Nephron (organoid): ENCODE measurements at regions not wholly inside any gene's neighbourhood (a gene's known extent, or its start where the extent isn't known, plus 50 kb on each side); places are given as distances from the start of the nearest gene placed in this dataset.

Experiments used
- H3K27ac Mint-ChIP-seq, 3 experiments: 2 replicates each; pipeline ENCODE4 v1.8.0; 2020; ENCODE audit warnings: mixed read lengths in 3 of 3, mild to moderate bottlenecking in 2 of 3, moderate library complexity in 1 of 3
- H3K27me3 Mint-ChIP-seq: 2 replicates; pipeline ENCODE4 v1.8.0; 2021; ENCODE audit warnings: low read depth, mild to moderate bottlenecking, moderate library complexity, mixed read lengths
- H3K36me3 Mint-ChIP-seq: 2 replicates; pipeline ENCODE4 v1.8.0; 2020; ENCODE audit warnings: low read depth, mixed read lengths
- H3K4me1 Mint-ChIP-seq: 2 replicates; pipeline ENCODE4 v1.8.0; 2020; ENCODE audit warnings: mixed read lengths
- H3K4me3 Mint-ChIP-seq, 3 experiments: 2 replicates each; pipeline ENCODE4 v1.8.0; 2020; ENCODE audit warnings: mild to moderate bottlenecking in 3 of 3, mixed read lengths in 3 of 3, moderate library complexity in 2 of 3
- H3K9me3 Mint-ChIP-seq: 2 replicates; pipeline ENCODE4 v1.8.0; 2020; ENCODE audit warnings: mixed read lengths
- TF ChIP-seq, protein P1 (sequence below), 3 experiments: fragments of 200-600 bp; sonication (generic); IDR thresholded peaks; one replicate each; pipeline ENCODE4 v1.5.0; 2021; ENCODE audit warnings: antibody characterized with exemption in 3 of 3; ENCODE audit not compliant: unreplicated experiment in 3 of 3

DNA sequence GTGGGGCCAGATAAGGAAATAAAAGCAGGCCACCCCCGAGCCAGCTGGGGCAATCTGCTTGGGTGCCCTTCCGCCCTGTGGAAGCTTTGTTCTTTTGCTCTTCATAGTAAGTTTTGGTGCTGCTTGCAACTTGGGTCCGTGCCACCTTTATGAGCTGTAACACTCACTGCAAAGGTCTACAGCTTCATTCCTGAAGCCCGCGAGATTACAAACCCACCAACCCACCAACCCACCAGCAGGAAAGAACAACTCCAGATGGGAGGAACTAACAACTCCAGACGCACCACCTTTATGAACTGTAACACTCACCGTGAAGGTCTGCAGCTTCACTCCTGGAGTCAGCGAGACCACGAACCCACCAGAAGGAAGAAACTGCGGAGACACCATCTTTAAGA, 84.2 kb upstream of the ARRDC4 start:
- no peak overlapping the region for H3K4me3 Mint-ChIP-seq
- H3K4me1 Mint-ChIP-seq, result no peaks in the 10 kb centered on the region
- TF ChIP-seq, protein P1, sequence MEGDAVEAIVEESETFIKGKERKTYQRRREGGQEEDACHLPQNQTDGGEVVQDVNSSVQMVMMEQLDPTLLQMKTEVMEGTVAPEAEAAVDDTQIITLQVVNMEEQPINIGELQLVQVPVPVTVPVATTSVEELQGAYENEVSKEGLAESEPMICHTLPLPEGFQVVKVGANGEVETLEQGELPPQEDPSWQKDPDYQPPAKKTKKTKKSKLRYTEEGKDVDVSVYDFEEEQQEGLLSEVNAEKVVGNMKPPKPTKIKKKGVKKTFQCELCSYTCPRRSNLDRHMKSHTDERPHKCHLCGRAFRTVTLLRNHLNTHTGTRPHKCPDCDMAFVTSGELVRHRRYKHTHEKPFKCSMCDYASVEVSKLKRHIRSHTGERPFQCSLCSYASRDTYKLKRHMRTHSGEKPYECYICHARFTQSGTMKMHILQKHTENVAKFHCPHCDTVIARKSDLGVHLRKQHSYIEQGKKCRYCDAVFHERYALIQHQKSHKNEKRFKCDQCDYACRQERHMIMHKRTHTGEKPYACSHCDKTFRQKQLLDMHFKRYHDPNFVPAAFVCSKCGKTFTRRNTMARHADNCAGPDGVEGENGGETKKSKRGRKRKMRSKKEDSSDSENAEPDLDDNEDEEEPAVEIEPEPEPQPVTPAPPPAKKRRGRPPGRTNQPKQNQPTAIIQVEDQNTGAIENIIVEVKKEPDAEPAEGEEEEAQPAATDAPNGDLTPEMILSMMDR (IDR thresholded peaks at IDR 0.05; ENCODE audit: unreplicated experiment in 3 of 3), result no peak
- H3K9me3 Mint-ChIP-seq, result peaks cover 1% of the 10 kb centered on the region
- no peak overlapping the region for H3K27ac Mint-ChIP-seq
- H3K36me3 Mint-ChIP-seq, result no peaks in the 10 kb centered on the region
- peaks cover 4% of the 10 kb centered on the region for H3K27me3 Mint-ChIP-seq

- H3K9me3 Mint-ChIP-seq, result no peaks in the 10 kb centered on the region
- no peaks in the 10 kb centered on the region for H3K36me3 Mint-ChIP-seq
- peaks cover 3% of the 10 kb centered on the region for H3K27me3 Mint-ChIP-seq
- no peak overlapping the region for H3K4me3 Mint-ChIP-seq
- TF ChIP-seq, protein P1 (IDR thresholded peaks at IDR 0.05; ENCODE audit: unreplicated experiment in 3 of 3), result no peak
- H3K27ac Mint-ChIP-seq, result no peak overlapping the region
- H3K4me1 Mint-ChIP-seq, result no peaks in the 10 kb centered on the region
These were observed 79.0 kb upstream of the ARRDC4 start for GRCh38 chr15:97881346-97881965.

DNA sequence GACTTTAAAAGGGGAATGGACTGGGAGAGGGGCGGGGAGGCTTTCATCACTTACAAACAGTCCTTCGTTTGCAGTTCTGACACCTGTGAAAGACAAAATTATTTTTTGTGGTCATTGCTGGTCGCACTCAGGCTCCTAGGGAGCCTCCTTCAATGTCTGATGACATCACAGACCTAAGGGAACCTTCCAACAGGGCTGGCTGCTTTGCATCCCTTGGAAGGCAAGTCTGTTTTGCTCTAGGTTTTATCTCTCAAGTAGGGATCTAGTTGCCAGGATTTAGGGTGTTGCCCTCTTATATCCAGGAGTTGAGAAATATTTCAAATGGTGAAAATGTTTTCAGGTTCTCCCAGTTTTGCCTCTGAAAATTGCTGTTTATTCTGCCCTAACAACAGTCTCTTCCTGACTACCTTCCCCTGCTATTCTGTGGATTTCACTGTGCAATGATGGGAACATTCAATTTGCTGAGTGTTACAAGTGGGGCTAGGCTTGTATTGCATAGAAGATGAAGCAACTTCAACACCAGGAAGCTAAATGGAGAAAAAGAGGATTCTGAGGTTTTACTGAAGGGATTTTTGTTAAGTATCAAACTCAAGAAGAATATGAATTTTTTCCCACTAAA, 75.9 kb upstream of the ARRDC4 start:
- Mint-ChIP-seq H3K27me3 (peaks cover 3% of the 10 kb centered on the region), H3K4me1 (no peaks in the 10 kb centered on the region), H3K4me3 (no peak overlapping the region), H3K36me3 (no peaks in the 10 kb centered on the region), H3K27ac (no peak overlapping the region), H3K9me3 (no peaks in the 10 kb centered on the region)
- TF ChIP-seq, protein P1 (IDR thresholded peaks at IDR 0.05; ENCODE audit: unreplicated experiment in 3 of 3), result no peak

DNA sequence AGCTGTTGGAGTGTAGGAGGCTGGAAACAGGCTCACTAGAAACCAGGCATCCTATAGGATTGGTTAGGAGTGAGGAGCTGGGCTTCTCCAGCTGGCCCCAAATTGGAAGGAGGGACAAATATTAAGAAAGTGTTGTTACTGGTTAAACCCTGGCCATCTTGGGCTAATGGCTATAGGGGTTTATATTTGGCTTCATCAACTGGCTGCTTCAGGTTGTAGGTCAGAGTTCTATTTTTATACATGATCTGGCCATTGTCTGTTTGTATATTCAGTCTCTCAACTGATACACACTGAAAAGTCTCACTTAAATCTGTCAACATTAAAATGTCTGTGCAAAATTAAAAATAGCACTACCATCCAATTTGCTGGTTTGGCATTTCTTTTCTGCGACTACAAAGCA, 70.2 kb upstream of the ARRDC4 start:
- Mint-ChIP-seq H3K27ac (no peak overlapping the region), H3K27me3 (no peaks in the 10 kb centered on the region), H3K9me3 (no peaks in the 10 kb centered on the region), H3K4me3 (no peak overlapping the region), H3K36me3 (no peaks in the 10 kb centered on the region), H3K4me1 (no peaks in the 10 kb centered on the region)
- TF ChIP-seq, protein P1 (IDR thresholded peaks at IDR 0.05; ENCODE audit: unreplicated experiment in 3 of 3), result no peak

- H3K4me1 Mint-ChIP-seq, result no peaks in the 10 kb centered on the region
- no peaks in the 10 kb centered on the region for H3K36me3 Mint-ChIP-seq
- H3K27ac Mint-ChIP-seq, result no peak overlapping the region
- H3K4me3 Mint-ChIP-seq, result no peak overlapping the region
- TF ChIP-seq, protein P1 (IDR thresholded peaks at IDR 0.05; ENCODE audit: unreplicated experiment in 3 of 3), result no peak
- peaks cover 5% of the 10 kb centered on the region for H3K27me3 Mint-ChIP-seq
- no peaks in the 10 kb centered on the region for H3K9me3 Mint-ChIP-seq
These were observed 68.2 kb upstream of the ARRDC4 start for GRCh38 chr15:97892167-97892938.
